Kidney (tissue), 13 donors: ENCODE measurements at regions not wholly inside any gene's neighbourhood (a gene's known extent, or its start where the extent isn't known, plus 50 kb on each side); places are given as distances from the start of the nearest gene placed in this dataset.

ENCODE experiments used
- DNase-seq, 5 donors: peaks; one replicate each; pipeline ENCODE4 v3.0.0-alpha.2; 2013 to 2020
- FAIRE-seq: peaks from 2 replicates; lab custom pipeline; 2012; peaks lifted over from hg19 to GRCh38; lab: Jason Lieb, UNC
- H3K27ac ChIP-seq, 2 donors: one replicate each; pipeline ENCODE4 v1.7.0; 2013; ENCODE audit warnings: low read depth in 2 of 2, low read length in 2 of 2, inconsistent platforms in 1 of 2
- H3K27me3 ChIP-seq: one replicate; pipeline ENCODE4 v1.7.1; 2013; ENCODE audit warnings: low read length, inconsistent platforms; ENCODE audit not compliant: control insufficient read depth, insufficient read depth
- H3K36me3 ChIP-seq, 3 donors: one replicate each; pipeline versions ENCODE4 v1.7.0 to v1.7.1; 2013; ENCODE audit warnings: low read length in 3 of 3, control low read depth in 1 of 3, inconsistent platforms in 1 of 3; ENCODE audit not compliant: insufficient read depth in 3 of 3, control insufficient read depth in 2 of 3
- H3K4me1 ChIP-seq, 3 donors: one replicate each; pipeline versions ENCODE4 v1.7.0 to v1.7.1; 2013; ENCODE audit warnings: low read length in 3 of 3, inconsistent platforms in 1 of 3, low read depth in 1 of 3; ENCODE audit not compliant: control insufficient read depth in 2 of 3, insufficient read depth in 2 of 3
- H3K4me3 ChIP-seq, 3 donors: one replicate each; pipeline versions ENCODE4 v1.7.0 to v1.8.1; 2013; ENCODE audit warnings: low read length in 3 of 3, control low read depth in 1 of 3, inconsistent platforms in 1 of 3
- H3K9ac ChIP-seq, 3 donors: one replicate each; pipeline versions ENCODE4 v1.7.0 to v1.7.1; 2013; ENCODE audit warnings: low read length in 3 of 3, control low read depth in 1 of 3, inconsistent platforms in 1 of 3
- H3K9me3 ChIP-seq, 3 donors: one replicate each; pipeline versions ENCODE4 v1.7.0 to v1.7.1; 2013; ENCODE audit warnings: low read length in 3 of 3, control low read depth in 1 of 3, inconsistent platforms in 1 of 3; ENCODE audit not compliant: control insufficient read depth in 2 of 3, insufficient read depth in 1 of 3
- CTCF ChIP-seq: IDR thresholded peaks from 3 replicates; pipeline ENCODE4 v1.5.1; 2012; ENCODE audit warnings: mild to moderate bottlenecking, moderate library complexity, borderline replicate concordance; ENCODE audit not compliant: insufficient read depth; ENCODE audit errors: extremely low read depth
- intact Hi-C: fragments of 100-400 bp; cut with DNase I; formaldehyde crosslinking; loops from one replicate; pipeline ENCODE4 v1.11.1; 2022
- donor health status: control.
- donor health status: control.
- donor health status: control.
- donor health status: control.
- donor health status: control.
- donor health status: DM: yes; HTN: yes; CAD: no.
- donor health status: Normal renal cell carcinoma (clear cell type).

GRCh38 chr14:31963587-31963986 lies 113.5 kb upstream of the ARHGAP5 start:
- no peaks in the 10 kb centered on the region for H3K36me3 ChIP-seq
- H3K4me3 ChIP-seq = no peak overlapping the region
- no peak for DNase-seq
- intact Hi-C loops = no loop called here
- FAIRE-seq = no peak
- H3K9ac ChIP-seq = no peak overlapping the region
- H3K27ac ChIP-seq = no peak overlapping the region
- peaks cover 2 to 33% (median 32%) of the 10 kb centered on the region in 3 donors for H3K4me1 ChIP-seq
- H3K27me3 ChIP-seq = no peaks in the 10 kb centered on the region
- H3K9me3 ChIP-seq = no peaks in the 10 kb centered on the region
- TF ChIP-seq CTCF = no peak

- Histone ChIP-seq H3K27ac (no peak overlapping the region), H3K36me3 (no peaks in the 10 kb centered on the region), H3K4me3 (no peak overlapping the region), H3K4me1 (peaks cover 2 to 36% (median 36%) of the 10 kb centered on the region in 3 donors), H3K27me3 (no peaks in the 10 kb centered on the region), H3K9me3 (no peaks in the 10 kb centered on the region), H3K9ac (no peak overlapping the region)
- intact Hi-C loops = no loop called here
- DNase-seq (no peak), FAIRE-seq (no peak)
- TF ChIP-seq CTCF = no peak
Observed at GRCh38 chr14:31964490-31964889, 112.6 kb upstream of the ARHGAP5 start.

GRCh38 chr14:31965071-31965734 lies 111.9 kb upstream of the ARHGAP5 start:
- no peak for TF ChIP-seq CTCF
- no peak overlapping the region for H3K9ac ChIP-seq
- H3K27ac ChIP-seq = peak overlapping the region in 1 of 2 donors; percentile 5
- H3K4me3 ChIP-seq = no peak overlapping the region
- FAIRE-seq (no peak), DNase-seq (peak in 1 of 5 donors; percentile 79)
- no peaks in the 10 kb centered on the region for H3K36me3 ChIP-seq
- no peaks in the 10 kb centered on the region for H3K27me3 ChIP-seq
- H3K4me1 ChIP-seq = peaks cover 2 to 36% (median 36%) of the 10 kb centered on the region in 3 donors
- no peaks in the 10 kb centered on the region for H3K9me3 ChIP-seq
- intact Hi-C loops = no loop called here
